Uterus (tissue), 2 donors: ENCODE measurements at regions not wholly inside any gene's neighbourhood (a gene's known extent, or its start where the extent isn't known, plus 50 kb on each side); places are given as distances from the start of the nearest gene placed in this dataset.

Experiments used
- CTCF ChIP-seq, 4 experiments: fragments of 200-600 bp in 2 of 4; fragments of 450-650 bp in 2 of 4; sonication (generic) in 2 of 4; IDR thresholded peaks; one replicate each; pipeline ENCODE4 v1.5.1; 2016 to 2019; ENCODE audit warnings: antibody characterized with exemption in 4 of 4, mild to moderate bottlenecking in 2 of 4, moderate library complexity in 1 of 4
- POLR2A ChIP-seq, 2 donors: fragments of 450-650 bp; IDR thresholded peaks; one replicate each; pipeline ENCODE4 v1.6.1; 2016; ENCODE audit warnings: antibody characterized with exemption in 2 of 2, mild to moderate bottlenecking in 1 of 2, moderate library complexity in 1 of 2

- TF ChIP-seq POLR2A (IDR thresholded peaks at IDR 0.05) (no peak), CTCF (IDR thresholded peaks at IDR 0.05) (no peak)
These were observed 118.3 kb downstream of the FAT3 start for GRCh38 chr11:92342886-92343285.
